SK-N-SH (cell line): ENCODE measurements at regions not wholly inside any gene's neighbourhood (a gene's known extent, or its start where the extent isn't known, plus 50 kb on each side); places are given as distances from the start of the nearest gene placed in this dataset.

Experiments used
- CTCF ChIA-PET: fragments of 300-600, 350-600 bp; formaldehyde crosslinking; extraction: SDS; loops from one replicate; lab custom pipeline; 2021; lab: Yijun Ruan, JAX
- POLR2A ChIA-PET: fragments of 350-600 bp; sonication (Branson Sonifier 250); formaldehyde crosslinking; extraction: SDS; loops from one replicate; lab custom pipeline; 2020; ENCODE audit warnings: antibody characterized with exemption, inconsistent platforms; lab: Yijun Ruan, JAX
- DNase-seq: peaks from one replicate; pipeline ENCODE4 v3.0.0; 2012
- H2AFZ ChIP-seq: fragments of 200-600 bp; sonication (generic); 2 replicates; pipeline ENCODE4 v1.8.1; 2016; ENCODE audit warnings: antibody characterized with exemption, mild to moderate bottlenecking, low read depth
- H3F3A ChIP-seq: fragments of 200-600 bp; sonication (generic); replicated peaks from 2 replicates; pipeline ENCODE3; 2016; ENCODE audit warnings: antibody characterized with exemption, mild to moderate bottlenecking; ENCODE audit not compliant: insufficient read depth
- H3K27ac ChIP-seq, 2 experiments: fragments of 200-500 bp in 1 of 2; fragments of 200-600 bp in 1 of 2; sonication (Bioruptor generic) in 1 of 2; sonication (generic), shearing (Covaris generic) in 1 of 2; 2 replicates each; pipeline versions ENCODE4 v1.5.1 to v1.6.1; 2014 to 2016; ENCODE audit warnings: low read depth in 2 of 2, inconsistent platforms in 1 of 2, low read length in 1 of 2, mild to moderate bottlenecking in 1 of 2, mixed read lengths in 1 of 2
- H3K27me3 ChIP-seq: fragments of 200-600 bp; sonication (generic), shearing (Covaris generic); 2 replicates; pipeline ENCODE4 v1.6.1; 2016; ENCODE audit warnings: mixed run types; ENCODE audit not compliant: insufficient read depth
- H3K36me3 ChIP-seq, 2 experiments: fragments of 200-500 bp in 1 of 2; fragments of 200-600 bp in 1 of 2; sonication (Bioruptor generic) in 1 of 2; sonication (generic) in 1 of 2; replicated peaks in 1 of 2; 2 replicates each; pipeline versions ENCODE3 to v1.5.1; 2014 to 2016; ENCODE audit warnings: low read length in 1 of 2, mild to moderate bottlenecking in 1 of 2; ENCODE audit not compliant: insufficient read depth in 2 of 2, control insufficient read depth in 1 of 2
- H3K4me1 ChIP-seq, 2 experiments: fragments of 200-500 bp in 1 of 2; fragments of 200-600 bp in 1 of 2; sonication (Bioruptor generic) in 1 of 2; sonication (generic), shearing (Covaris generic) in 1 of 2; 2 replicates each; pipeline versions ENCODE4 v1.5.1 to v1.6.1; 2014 to 2016; ENCODE audit warnings: low read depth in 1 of 2, low read length in 1 of 2, mixed run types in 1 of 2; ENCODE audit not compliant: insufficient read depth in 2 of 2, control insufficient read depth in 1 of 2
- H3K4me2 ChIP-seq: fragments of 200-600 bp; sonication (generic), shearing (Covaris generic); 2 replicates; pipeline ENCODE4 v1.6.1; 2017; ENCODE audit warnings: mixed run types
- H3K4me3 ChIP-seq, 2 experiments: fragments of 200-500 bp in 1 of 2; fragments of 200-600 bp in 1 of 2; sonication (Bioruptor generic) in 1 of 2; sonication (generic), shearing (Covaris generic) in 1 of 2; 2 replicates each; pipeline versions ENCODE4 v1.5.1 to v1.8.1; 2014 to 2016; ENCODE audit warnings: low read depth in 2 of 2, inconsistent platforms in 1 of 2, low read length in 1 of 2, mild to moderate bottlenecking in 1 of 2, mixed read lengths in 1 of 2, moderate library complexity in 1 of 2
- H3K79me2 ChIP-seq: fragments of 200-600 bp; sonication (generic); 2 replicates; pipeline ENCODE4 v1.8.1; 2017; ENCODE audit warnings: mild to moderate bottlenecking; ENCODE audit not compliant: insufficient read depth
- H3K9ac ChIP-seq: fragments of 200-600 bp; sonication (generic); 2 replicates; pipeline ENCODE4 v1.6.1; 2017; ENCODE audit warnings: mixed run types
- H3K9me2 ChIP-seq: fragments of 200-600 bp; sonication (generic); 2 replicates; pipeline ENCODE4 v1.6.1; 2017; ENCODE audit warnings: mixed run types
- H3K9me3 ChIP-seq: fragments of 200-600 bp; sonication (generic); 2 replicates; pipeline ENCODE4 v1.6.1; 2017; ENCODE audit warnings: mixed run types, mild to moderate bottlenecking, moderate library complexity
- H4K20me1 ChIP-seq: fragments of 200-600 bp; sonication (generic); 2 replicates; pipeline ENCODE4 v1.6.1; 2017; ENCODE audit warnings: mild to moderate bottlenecking, mixed run types; ENCODE audit not compliant: insufficient read depth
- CTCF ChIP-seq: fragments of 200-600 bp; sonication (generic); IDR thresholded peaks from 2 replicates; pipeline ENCODE4 v1.6.1; 2017; ENCODE audit warnings: antibody characterized with exemption, mild to moderate bottlenecking, moderate library complexity
- ELF1 ChIP-seq: IDR thresholded peaks from 2 replicates; pipeline ENCODE4 v1.4.0; 2012
- FOXJ3 ChIP-seq: sonication (generic); formaldehyde crosslinking; IDR thresholded peaks from 2 replicates; pipeline ENCODE4 v1.5.1; 2020; ENCODE audit warnings: mild to moderate bottlenecking, missing genetic modification reagents
- FOXM1 ChIP-seq: IDR thresholded peaks from 2 replicates; pipeline ENCODE4 v1.4.0; 2012; ENCODE audit warnings: low read depth, mild to moderate bottlenecking
- GABPA ChIP-seq: IDR thresholded peaks from 2 replicates; pipeline ENCODE4 v1.4.0; 2012; ENCODE audit warnings: low read depth, mild to moderate bottlenecking
- MAX ChIP-seq: IDR thresholded peaks from 2 replicates; pipeline ENCODE4 v1.4.0; 2012; ENCODE audit warnings: low read depth
- MEF2A ChIP-seq: IDR thresholded peaks from 2 replicates; pipeline ENCODE4 v1.4.0; 2012; ENCODE audit warnings: low read depth, borderline replicate concordance
- NFIC ChIP-seq: IDR thresholded peaks from 2 replicates; pipeline ENCODE4 v1.4.0; 2012; ENCODE audit warnings: borderline replicate concordance
- PBX3 ChIP-seq: IDR thresholded peaks from 2 replicates; pipeline ENCODE4; 2012
- RAD21 ChIP-seq: IDR thresholded peaks from 2 replicates; pipeline ENCODE4 v1.6.1; 2012; ENCODE audit warnings: mild to moderate bottlenecking, low read length
- REST ChIP-seq: IDR thresholded peaks from 2 replicates; pipeline ENCODE4 v1.6.1; 2012; ENCODE audit warnings: mild to moderate bottlenecking, low read depth, low read length, moderate library complexity
- RFX5 ChIP-seq: IDR thresholded peaks from 2 replicates; pipeline ENCODE4 v1.6.1; 2012; ENCODE audit warnings: mild to moderate bottlenecking, improper control_type of control experiment, low read length
- SIN3A ChIP-seq: IDR thresholded peaks from 2 replicates; pipeline ENCODE4 v1.6.1; 2012; ENCODE audit warnings: low read depth, mild to moderate bottlenecking, low read length, moderate library complexity, borderline replicate concordance
- TAF1 ChIP-seq: IDR thresholded peaks from 2 replicates; pipeline ENCODE4 v1.6.1; 2012; ENCODE audit warnings: low read depth, mild to moderate bottlenecking, low read length, moderate library complexity, borderline replicate concordance
- TCF12 ChIP-seq: IDR thresholded peaks from 2 replicates; pipeline ENCODE4 v1.4.0; 2012
- WGBS: methylation state at CpG from one replicate; pipeline ENCODE4 v1.1.6; 2017; ENCODE audit warnings: low lambda C conversion rate; 5-methylcytosine and 5-hydroxymethylcytosine counted together

GRCh38 chr13:86402500-86402899, 603.3 kb upstream of the SLITRK6 start:
- Histone ChIP-seq H3K27me3 (no peaks in the 10 kb centered on the region), H2AFZ (no peak overlapping the region), H3K4me2 (no peak overlapping the region), H3K79me2 (no peaks in the 10 kb centered on the region), H3K4me1 (no peaks in the 10 kb centered on the region), H4K20me1 (no peaks in the 10 kb centered on the region), H3K9me3 (no peaks in the 10 kb centered on the region), H3K4me3 (no peak overlapping the region), H3K9ac (no peak overlapping the region), H3K9me2 (no peaks in the 10 kb centered on the region), H3K27ac (no peak overlapping the region), H3F3A (no peaks in the 10 kb centered on the region), H3K36me3 (no peaks in the 10 kb centered on the region)
- WGBS, result 18% methylated on average over 3 of the region's 3 CpGs
- no peak for DNase-seq
- TF ChIP-seq MEF2A (no peak), FOXM1 (no peak)
- CTCF ChIA-PET, result no interaction called here
- POLR2A ChIA-PET, result no interaction called here

- no peaks in the 10 kb centered on the region for H3F3A ChIP-seq
- H3K9me3 ChIP-seq, result no peaks in the 10 kb centered on the region
- no peak overlapping the region for H3K4me2 ChIP-seq
- H3K4me3 ChIP-seq, result no peak overlapping the region
- TF ChIP-seq CTCF (no peak), TAF1 (no peak), FOXM1 (no peak), MAX (no peak), GABPA (no peak), RFX5 (no peak), MEF2A (no peak), SIN3A (no peak), ELF1 (no peak), TCF12 (no peak), NFIC (no peak), REST (no peak), FOXJ3 (CRISPR knock-in tag) (no peak), RAD21 (no peak), PBX3 (no peak)
- no peak overlapping the region for H3K27ac ChIP-seq
- H3K9ac ChIP-seq, result no peak overlapping the region
- H3K27me3 ChIP-seq, result no peaks in the 10 kb centered on the region
- H3K36me3 ChIP-seq, result no peaks in the 10 kb centered on the region
- ChIA-PET CTCF (no interaction called here), POLR2A (no interaction called here)
- no peak overlapping the region for H2AFZ ChIP-seq
- H3K79me2 ChIP-seq, result no peaks in the 10 kb centered on the region
- DNase-seq, result no peak
- H3K9me2 ChIP-seq, result no peaks in the 10 kb centered on the region
- no peaks in the 10 kb centered on the region for H3K4me1 ChIP-seq
- no peaks in the 10 kb centered on the region for H4K20me1 ChIP-seq
Observed at GRCh38 chr13:86403181-86403580, 604.0 kb upstream of the SLITRK6 start.
